MM.1S (cell line): ENCODE measurements at regions not wholly inside any gene's neighbourhood (a gene's known extent, or its start where the extent isn't known, plus 50 kb on each side); places are given as distances from the start of the nearest gene placed in this dataset.

ENCODE experiments used
- CTCF ChIP-seq: fragments of 300-600 bp; sonication (generic); IDR thresholded peaks from 2 replicates; pipeline ENCODE4 v1.5.1; 2016; ENCODE audit warnings: antibody characterized with exemption, low read length, mixed read lengths
- EZH2 ChIP-seq: fragments of 300-600 bp; sonication (generic); optimal IDR thresholded peaks from 2 replicates; pipeline ENCODE3; 2017; ENCODE audit warnings: low read depth, mild to moderate bottlenecking, antibody characterized with exemption, low read length, mixed read lengths

DNA sequence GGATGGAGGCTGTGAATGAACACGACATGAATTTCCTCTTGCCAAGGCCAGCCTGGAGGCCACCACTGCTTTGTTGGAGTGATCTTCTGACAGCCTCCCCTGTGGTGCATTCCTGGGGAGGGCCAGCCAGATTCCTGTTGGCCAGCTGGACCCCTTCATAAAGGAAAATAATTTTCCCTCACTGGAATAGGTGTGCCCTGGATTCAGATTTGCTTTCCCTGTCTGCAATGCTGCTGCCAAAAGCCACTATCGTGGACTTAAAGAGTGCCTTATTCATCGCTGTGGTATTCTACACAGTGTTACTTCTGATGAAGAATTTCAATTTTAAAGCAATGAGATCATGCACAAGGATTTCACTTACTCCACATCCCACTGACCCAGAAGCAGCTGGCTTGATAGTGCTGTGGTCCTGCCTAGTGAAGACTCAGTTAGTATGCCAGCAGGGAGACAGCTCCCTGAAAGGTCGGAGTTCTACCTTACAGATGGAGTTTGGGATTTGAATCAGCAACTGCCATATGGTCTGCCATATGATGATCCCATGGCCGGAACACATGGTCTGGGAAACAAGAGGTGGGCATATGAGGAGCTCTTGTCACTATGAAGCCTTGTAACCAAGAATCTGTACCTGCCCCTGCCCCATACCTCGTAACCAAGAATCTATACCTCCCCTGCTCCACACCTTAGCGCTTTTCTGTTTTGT is 145.2 kb downstream of the KLF13 start:
- TF ChIP-seq CTCF (no peak), EZH2 (no peak)
